Activated naive CD4-positive, alpha-beta T cell treated with anti-CD3 and anti-CD28 coated beads, Interleukin-2, amount 50 U/mL, for 16 hours (primary cell): ENCODE measurements at regions not wholly inside any gene's neighbourhood (a gene's known extent, or its start where the extent isn't known, plus 50 kb on each side); places are given as distances from the start of the nearest gene placed in this dataset.
"Not testable (repeated sequence)": the region's sequence is repeated elsewhere in the genome, so short reads cannot be mapped to it uniquely, and the experiment has no call there.

Source experiments
- DNase-seq: peaks from one replicate; pipeline ENCODE4 v3.0.0-alpha.2; 2020

DNA sequence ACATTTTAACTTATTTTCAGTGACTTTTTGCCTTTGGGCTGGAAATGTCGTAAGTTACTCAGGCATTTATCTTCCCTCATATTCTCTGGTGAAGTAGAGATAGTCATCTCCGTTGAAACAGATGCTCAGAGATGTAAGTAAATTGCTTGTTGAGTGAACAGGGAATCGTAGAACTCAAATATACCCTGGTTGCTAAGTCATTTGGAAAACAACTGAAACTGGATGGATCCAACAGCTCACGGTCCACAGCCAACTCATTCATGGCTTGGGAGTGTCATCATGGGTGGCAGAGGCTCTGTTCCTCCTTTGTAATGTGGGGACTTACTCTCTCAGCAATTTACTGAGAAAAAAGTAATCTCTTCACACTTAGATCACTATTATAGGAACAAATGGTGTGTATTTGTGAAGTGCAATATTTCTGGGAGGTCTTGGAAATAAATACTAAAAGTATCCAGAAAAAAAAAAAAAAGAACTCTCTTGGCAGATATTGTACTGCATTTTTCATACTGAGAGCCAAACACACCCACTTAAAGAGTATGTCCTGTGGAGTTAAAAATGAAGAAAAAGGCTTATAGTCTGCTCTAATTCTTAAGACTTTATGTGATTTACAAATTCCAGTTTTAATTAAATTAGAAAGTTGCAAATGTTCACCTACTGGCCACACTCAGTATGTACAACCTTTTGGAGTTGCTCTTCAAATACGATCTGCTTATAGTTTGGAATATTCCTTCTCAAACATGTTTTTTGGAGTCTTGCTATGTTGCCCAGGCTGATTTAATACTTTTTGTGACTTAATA is 107.4 kb downstream of the LEPR start:
- DNase-seq: no peak

GRCh38 chr1:65531972-65532570 is 111.6 kb downstream of the LEPR start:
- no peak for DNase-seq

DNA sequence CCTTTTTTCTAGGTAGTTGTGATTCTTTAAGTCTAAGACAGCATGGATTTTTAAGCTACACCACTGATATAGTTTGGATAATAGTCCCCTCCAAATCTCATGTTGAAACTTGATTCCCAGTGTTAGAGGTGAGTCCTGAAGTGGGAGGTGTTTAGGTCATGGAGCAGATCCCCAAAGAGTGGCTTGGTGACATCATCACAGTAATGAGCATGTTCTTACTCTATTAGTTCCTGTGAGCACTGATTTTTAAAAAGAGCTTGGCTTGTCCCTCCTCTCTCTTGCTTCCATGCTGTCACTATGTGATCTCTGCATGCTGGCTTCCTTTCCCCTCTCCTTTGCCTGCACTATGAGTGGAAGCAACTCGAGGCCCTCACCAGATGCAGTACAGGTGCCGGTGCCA is 115.5 kb downstream of the LEPR start:
- no peak for DNase-seq

- no peak for DNase-seq
These were observed 117.6 kb downstream of the LEPR start for GRCh38 chr1:65538086-65538485.

DNA sequence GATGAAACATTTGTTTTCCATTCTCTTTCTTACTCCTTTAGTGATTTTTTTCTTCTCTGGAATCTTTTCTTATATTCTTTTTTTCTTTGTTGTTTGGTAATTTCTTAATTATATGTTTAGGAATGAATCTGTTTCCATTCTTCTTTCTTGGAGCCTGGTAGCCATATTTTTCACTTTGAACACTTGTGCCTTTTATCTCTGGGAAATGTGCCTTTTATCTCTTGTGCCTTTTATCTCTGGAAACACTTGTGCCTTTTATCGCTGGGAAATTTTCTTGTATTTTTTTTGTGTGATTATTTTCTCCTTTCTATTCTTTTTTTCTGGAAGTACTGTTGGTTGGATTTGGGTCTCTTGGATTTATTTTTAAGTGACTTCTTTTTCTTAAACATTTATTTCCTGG is 118.2 kb downstream of the LEPR start:
- no peak for DNase-seq

DNA sequence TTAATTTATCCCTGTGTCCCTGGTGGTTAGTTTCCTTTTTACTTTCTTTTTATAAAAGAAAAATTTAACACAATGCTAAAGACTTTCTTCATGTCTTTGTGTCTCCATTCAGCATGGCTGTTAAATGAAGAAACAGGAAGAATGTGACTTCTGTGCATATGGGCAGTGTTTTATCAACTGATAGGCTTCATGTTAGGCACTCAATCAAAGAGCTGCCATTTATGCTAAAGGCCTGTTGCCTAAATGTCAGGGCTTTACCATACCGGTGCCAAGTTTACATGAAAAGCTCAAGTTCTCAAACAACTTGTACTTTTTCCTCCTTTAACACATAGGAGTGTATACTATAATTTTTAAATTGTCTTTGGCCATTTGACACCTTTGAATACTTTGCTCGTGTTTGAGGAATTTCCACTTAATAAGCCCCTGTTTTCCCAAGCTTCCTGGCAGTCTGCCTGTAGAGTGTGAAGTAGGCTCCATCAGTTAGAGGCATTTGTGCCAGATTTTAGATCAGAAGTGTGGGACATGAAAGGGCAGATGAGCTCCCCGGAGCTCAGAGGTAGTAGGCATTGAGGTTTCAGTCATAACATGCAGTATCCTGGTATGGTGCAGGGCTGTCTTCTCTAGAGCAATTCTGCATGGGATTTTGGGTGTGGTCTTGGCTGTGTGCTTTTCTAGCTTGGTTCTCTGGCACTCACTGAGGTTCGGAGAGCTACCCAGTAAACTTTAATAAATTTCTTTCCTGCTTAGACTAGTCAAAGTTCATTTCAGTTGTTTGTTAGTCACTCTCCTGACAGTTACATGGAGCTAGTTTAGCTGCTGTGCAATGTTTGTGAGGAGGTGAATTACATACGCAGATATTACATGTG is 119.0 kb downstream of the LEPR start:
- DNase-seq: no peak

GRCh38 chr1:65541161-65541560 is 120.7 kb downstream of the LEPR start:
- no peak for DNase-seq

GRCh38 chr1:65541865-65542264 is 121.4 kb downstream of the LEPR start:
- DNase-seq: no peak

DNA sequence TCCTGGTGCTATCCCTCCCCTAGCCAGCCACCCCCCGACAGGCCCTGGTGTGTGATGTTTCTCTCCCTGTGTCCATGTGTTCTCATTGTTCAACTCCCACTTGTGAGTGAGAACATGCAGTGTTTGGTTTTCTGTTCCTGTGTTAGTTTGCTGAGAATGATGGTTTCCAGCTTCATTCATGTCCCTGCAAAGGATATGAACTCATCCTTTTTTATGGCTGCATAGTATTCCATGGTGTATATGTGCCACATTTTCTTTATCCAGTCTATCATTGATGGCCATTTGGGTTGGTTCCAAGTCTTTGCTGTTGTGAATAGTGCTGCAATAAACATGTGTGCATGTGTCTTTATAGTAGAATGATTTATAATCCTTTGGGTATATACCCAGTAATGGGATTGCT is 122.1 kb downstream of the LEPR start:
- DNase-seq: not testable (repeated sequence)

- DNase-seq: not testable (repeated sequence)
These were observed 130.0 kb downstream of the LEPR start for GRCh38 chr1:65550306-65551010.

DNA sequence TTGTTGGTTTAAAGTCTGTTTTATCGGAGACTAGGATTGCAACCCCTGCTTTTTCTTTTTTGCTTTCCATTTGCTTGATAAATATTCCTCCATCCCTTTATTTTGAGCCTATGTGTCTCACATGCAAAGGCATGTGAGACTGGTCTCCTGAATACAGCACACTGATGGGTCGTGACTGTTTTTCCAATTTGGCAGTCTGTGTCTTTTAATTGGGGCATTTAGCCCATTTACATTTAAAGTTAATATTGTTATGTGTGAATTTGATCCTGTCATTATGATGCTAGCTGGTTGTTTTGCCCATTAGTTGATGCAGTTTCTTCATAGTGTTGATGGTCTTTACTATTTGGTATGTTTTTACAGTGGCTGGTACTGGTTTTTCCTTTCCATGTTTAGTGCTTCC is 132.0 kb downstream of the LEPR start:
- not testable (repeated sequence) for DNase-seq

GRCh38 chr1:65554086-65554764 is 133.8 kb downstream of the LEPR start:
- not testable (repeated sequence) for DNase-seq

DNA sequence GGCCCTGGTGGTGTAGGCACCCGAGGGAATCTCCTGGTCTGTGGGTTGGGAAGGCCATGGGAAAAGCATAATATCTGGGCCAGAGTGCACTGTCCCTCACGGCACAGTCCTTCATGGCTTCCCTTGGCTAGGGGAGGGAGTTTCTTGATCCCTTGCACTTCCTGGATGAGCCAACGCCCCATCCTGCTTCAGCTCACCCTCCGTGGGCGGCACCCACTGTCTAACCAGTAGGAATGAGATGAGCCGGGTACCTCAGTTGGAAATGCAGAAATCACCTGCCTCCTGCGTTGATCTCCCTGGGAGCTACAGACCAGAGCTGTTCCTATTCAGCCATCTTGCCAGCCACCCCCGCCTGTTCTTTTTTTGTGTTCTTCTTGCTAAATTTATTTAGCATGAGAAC is 134.4 kb downstream of the LEPR start:
- no peak for DNase-seq

DNA sequence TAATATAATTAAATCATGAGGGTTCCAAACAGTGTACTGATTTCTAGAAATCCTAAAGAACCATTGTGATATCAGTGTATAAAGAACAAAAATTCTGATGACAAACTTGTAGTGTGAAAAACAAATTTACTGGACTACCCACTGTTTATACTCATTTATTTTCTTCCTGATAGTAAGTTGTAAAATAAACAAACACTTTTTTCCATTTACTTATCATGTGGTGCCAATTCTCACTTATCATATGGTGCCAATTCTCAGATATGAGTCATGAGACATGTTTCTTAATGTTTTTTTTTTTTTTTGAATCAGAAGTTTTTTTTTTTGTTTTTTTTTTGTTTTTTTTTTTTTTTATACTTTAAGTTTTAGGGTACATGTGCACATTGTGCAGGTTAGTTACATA is 137.7 kb downstream of the LEPR start:
- no peak for DNase-seq

DNA sequence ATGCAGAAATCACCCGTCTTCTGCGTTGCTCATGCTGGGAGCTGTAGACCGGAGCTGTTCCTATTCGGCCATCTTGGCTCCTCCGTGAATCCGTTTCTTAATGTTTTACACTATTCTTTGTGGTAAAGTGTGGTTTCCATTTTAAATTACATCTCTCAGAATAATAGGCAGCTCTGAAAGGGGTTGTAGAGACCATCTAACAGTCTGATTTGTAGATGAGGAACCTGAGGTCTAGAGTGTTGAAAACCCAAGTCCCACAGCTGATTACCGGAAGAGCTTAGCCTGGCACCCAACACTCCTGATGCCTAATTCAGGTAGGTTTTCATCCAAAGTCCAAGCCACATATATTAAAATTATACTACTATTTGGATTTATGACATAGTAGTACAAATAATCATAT is 144.0 kb downstream of the LEPR start:
- no peak for DNase-seq

DNA sequence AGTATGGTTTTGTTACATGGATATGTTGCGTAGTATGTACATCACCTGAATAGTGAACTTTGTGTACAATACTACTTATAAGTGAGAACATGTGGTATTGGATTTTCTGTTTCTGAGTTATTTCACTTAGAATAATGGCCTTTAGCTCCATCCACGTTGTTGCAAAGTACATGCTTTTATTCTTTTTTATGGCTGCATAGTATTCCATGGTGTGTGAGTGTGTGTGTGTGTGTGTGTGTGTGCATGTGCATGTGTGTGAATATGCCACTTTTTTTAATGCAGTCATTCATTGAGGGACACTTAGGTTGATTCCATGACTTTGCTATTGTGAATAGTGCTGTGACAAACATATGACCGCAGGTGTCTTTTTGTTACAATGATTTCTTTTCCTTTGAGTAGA is 147.8 kb downstream of the LEPR start:
- no peak for DNase-seq

DNA sequence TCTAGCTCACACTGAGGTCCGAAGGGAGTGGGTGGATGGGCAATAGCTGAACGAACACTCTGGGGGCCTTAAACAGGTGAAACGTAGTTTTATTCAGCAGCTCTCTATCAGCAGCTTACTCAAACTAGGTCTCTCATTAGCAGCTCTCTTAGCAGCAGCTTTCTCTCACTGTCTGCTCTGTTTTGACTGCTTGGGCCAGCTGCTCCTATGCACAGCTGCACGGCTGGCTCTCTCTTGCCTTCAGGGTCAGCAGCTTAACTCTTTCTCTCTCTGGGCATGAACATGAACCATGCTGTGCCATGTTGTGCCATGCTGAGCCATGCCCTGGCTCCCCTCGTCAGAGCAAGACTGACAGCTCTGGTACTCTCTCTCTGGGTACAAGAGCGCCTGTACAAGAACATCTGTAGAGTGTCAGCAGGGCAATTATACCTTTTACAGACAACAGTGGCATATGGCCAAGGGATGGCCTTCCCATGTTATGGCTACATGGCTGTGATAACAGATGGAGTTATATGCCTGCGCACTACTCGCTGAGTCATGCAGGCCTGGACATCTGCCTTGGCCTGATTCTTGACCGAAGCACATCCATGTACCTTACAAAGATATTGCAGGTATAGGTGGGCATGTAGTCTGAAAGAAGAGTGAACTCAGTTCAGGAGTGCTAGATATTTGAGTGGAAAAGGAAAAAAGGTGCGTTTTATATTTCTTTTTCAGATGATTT is 152.4 kb downstream of the LEPR start:
- no peak for DNase-seq

- no peak for DNase-seq
These were observed 156.8 kb downstream of the LEPR start for GRCh38 chr1:65577278-65577677.

DNA sequence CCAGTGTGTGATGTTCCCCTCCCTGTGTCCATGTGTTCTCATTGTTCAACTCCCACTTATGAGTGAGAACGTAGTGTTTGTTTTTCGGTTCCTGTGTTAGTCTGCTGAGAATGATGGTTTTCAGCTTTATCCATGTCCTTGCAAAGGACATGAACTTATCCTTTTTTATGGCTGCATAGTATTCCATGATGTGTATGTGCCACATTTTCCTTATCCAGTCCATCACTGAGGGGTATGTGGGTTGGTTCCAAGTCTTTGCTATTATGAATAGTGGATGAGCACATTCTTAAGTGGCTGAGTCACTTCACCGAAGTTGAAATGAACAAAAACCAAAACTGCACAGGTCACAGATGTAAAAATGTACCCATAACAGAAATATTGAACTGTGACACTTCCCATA is 157.5 kb downstream of the LEPR start:
- DNase-seq: not testable (repeated sequence)

DNA sequence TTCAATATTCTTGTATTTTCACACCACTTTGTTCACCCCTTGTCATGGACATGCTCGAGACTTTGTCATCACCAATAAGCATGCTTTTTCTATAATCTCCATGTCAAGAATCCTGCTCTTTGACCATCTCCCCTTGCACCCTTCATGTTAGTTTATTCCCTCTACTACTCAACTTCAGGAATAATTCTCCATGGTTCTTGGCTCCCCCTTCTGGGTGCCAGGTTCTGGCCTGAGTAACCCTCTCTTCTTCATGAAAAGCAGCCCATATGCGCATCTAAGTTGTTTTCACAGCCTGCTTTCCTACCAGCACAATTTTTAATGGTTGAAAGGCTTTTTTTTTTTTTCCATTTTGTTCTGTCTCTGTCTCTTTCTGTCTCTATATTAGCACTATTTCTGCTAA is 160.7 kb downstream of the LEPR start:
- DNase-seq: no peak

- DNase-seq: no peak
These were observed 163.9 kb downstream of the LEPR start for GRCh38 chr1:65584399-65584798.

- no peak for DNase-seq
These were observed 169.8 kb downstream of the LEPR start for GRCh38 chr1:65590279-65590678.
